ENCODE measurements at regions not wholly inside any gene's neighbourhood (a gene's known extent, or its start where the extent isn't known, plus 50 kb on each side); places are given as distances from the start of the nearest gene placed in this dataset.
A peak's percentile ranks its signal among the peaks of the same experiment; 100 is the strongest.

DNA sequence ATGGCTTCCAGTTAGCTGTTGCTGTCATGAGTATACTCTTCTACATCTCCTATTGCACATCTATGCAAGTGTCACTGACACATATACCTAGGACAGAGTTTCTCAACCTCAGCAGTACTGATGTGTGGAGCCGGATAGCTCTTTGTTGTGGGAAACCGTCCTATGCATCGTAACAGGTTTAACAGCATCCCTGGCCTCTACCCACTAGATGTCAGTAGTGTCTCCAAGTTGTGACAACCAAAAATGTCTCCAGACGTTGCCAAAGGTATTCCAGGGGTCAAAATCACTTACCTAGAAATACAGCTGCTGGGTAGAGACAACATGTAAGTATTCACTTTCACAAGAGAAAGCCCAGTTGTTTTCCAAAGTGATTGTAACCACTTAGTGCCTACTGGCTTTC, 637.6 kb downstream of the RNF144B start:
- H3K9me2 ChIP-seq (replicated peaks; ENCODE audit: control insufficient read depth, low read length): no peaks in the 10 kb centered on the region
- no peak overlapping the region for H3K4me3 ChIP-seq (ENCODE audit: low read length)
- H4K20me1 ChIP-seq (ENCODE audit: control insufficient read depth, insufficient read depth, low read depth, low read length): no peaks in the 10 kb centered on the region
- TF ChIP-seq EZH2phosphoT487 (IDR thresholded peaks at IDR 0.05; ENCODE audit: borderline replicate concordance, low read length): no peak
- TF ChIP-seq, protein P1, sequence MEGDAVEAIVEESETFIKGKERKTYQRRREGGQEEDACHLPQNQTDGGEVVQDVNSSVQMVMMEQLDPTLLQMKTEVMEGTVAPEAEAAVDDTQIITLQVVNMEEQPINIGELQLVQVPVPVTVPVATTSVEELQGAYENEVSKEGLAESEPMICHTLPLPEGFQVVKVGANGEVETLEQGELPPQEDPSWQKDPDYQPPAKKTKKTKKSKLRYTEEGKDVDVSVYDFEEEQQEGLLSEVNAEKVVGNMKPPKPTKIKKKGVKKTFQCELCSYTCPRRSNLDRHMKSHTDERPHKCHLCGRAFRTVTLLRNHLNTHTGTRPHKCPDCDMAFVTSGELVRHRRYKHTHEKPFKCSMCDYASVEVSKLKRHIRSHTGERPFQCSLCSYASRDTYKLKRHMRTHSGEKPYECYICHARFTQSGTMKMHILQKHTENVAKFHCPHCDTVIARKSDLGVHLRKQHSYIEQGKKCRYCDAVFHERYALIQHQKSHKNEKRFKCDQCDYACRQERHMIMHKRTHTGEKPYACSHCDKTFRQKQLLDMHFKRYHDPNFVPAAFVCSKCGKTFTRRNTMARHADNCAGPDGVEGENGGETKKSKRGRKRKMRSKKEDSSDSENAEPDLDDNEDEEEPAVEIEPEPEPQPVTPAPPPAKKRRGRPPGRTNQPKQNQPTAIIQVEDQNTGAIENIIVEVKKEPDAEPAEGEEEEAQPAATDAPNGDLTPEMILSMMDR (IDR thresholded peaks at IDR 0.05; ENCODE audit: low read depth, low read length, poor library complexity, severe bottlenecking): peak; percentile 55
- no peaks in the 10 kb centered on the region for H3F3A ChIP-seq (ENCODE audit: control insufficient read depth, insufficient read depth)
- H3K4me2 ChIP-seq (ENCODE audit: low read length): no peak overlapping the region
- H3K4me1 ChIP-seq (ENCODE audit: control insufficient read depth, low read length): no peaks in the 10 kb centered on the region
- no peaks in the 10 kb centered on the region for H3K79me2 ChIP-seq (ENCODE audit: control insufficient read depth, low read length)
- H3K9me3 ChIP-seq (ENCODE audit: control insufficient read depth, insufficient read depth, low read length): no peaks in the 10 kb centered on the region
- H3K36me3 ChIP-seq (ENCODE audit: control insufficient read depth, low read length): no peaks in the 10 kb centered on the region
- H3K27me3 ChIP-seq (ENCODE audit: control insufficient read depth, low read length): no peaks in the 10 kb centered on the region
- no peak overlapping the region for H3K27ac ChIP-seq (ENCODE audit: low read depth, low read length)

DNA sequence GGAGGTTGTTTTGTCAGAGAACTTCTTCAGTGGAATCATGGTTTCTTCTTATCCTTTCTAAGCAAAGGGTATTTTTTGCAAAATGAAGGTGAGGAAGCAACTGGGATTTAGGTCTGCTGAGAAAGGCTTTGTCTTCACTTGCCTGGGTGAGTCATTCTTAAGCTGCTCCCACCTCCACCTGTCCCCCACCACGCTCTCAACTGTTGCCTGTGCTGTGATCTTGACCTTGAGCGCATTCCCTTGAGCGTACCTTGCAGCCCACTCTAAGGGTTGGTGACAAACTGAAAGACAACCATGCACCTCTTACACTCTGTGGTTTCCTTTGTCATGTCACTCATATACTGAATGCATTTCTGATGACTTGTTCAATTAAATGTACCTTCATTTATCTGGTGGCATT, 641.1 kb downstream of the RNF144B start:
- Histone ChIP-seq H3K4me3 (ENCODE audit: low read length) (no peak overlapping the region), H4K20me1 (ENCODE audit: control insufficient read depth, insufficient read depth, low read depth, low read length) (no peaks in the 10 kb centered on the region)

DNA sequence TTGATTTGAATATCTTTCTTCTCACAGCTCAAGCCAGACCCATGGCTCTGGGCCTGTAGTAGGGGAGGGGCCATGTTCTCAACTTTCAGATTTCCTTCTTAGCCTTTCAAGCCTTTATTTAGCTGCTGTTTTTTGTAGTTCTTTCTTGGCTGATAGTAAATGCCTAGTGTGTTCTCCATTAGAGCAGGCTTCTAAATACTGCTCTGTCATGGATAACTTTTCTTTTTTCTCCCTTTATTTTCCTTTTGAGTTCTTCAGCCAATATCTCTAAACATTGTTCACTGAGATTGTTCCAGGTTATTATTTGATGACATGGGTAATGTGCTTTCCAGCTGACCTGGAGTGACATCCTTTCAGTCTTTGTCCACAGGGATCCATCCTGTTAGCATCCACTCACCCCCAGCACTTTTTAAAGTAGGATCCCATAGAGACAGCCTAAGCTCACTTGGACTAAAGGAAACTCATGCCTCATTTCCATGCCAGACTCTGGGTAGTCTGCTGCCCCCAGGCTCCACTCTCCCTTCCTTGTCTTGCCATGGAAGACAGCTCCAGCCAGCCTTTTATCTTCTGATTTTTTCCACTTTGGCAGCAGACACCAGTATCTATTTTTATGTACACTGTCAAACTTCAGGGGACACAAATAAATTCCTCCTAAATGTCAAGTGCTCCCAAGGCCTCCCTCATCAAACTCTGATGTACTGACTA, 645.6 kb downstream of the RNF144B start:
- Histone ChIP-seq H3K79me2 (ENCODE audit: control insufficient read depth, low read length) (no peaks in the 10 kb centered on the region), H3K27me3 (ENCODE audit: control insufficient read depth, low read length) (no peaks in the 10 kb centered on the region), H3K9me2 (replicated peaks; ENCODE audit: control insufficient read depth, low read length) (no peaks in the 10 kb centered on the region), H3K4me2 (ENCODE audit: low read length) (no peak overlapping the region), H3F3A (ENCODE audit: control insufficient read depth, insufficient read depth) (no peaks in the 10 kb centered on the region), H3K27ac (ENCODE audit: low read depth, low read length) (no peak overlapping the region), H3K36me3 (ENCODE audit: control insufficient read depth, low read length) (no peaks in the 10 kb centered on the region), H3K9me3 (ENCODE audit: control insufficient read depth, insufficient read depth, low read length) (no peaks in the 10 kb centered on the region), H3K4me1 (ENCODE audit: control insufficient read depth, low read length) (no peaks in the 10 kb centered on the region), H3K4me3 (ENCODE audit: low read length) (no peak overlapping the region), H4K20me1 (ENCODE audit: control insufficient read depth, insufficient read depth, low read depth, low read length) (no peaks in the 10 kb centered on the region)
- no peak for TF ChIP-seq EZH2phosphoT487 (IDR thresholded peaks at IDR 0.05; ENCODE audit: borderline replicate concordance, low read length)
- TF ChIP-seq, protein P1 (IDR thresholded peaks at IDR 0.05; ENCODE audit: low read depth, low read length, poor library complexity, severe bottlenecking): no peak

More for the DNA sequence above, 641.1 kb downstream of the RNF144B start:
- H3K79me2 ChIP-seq (ENCODE audit: control insufficient read depth, low read length): no peaks in the 10 kb centered on the region
- no peak overlapping the region for H3K27ac ChIP-seq (ENCODE audit: low read depth, low read length)
- no peak overlapping the region for H3K4me2 ChIP-seq (ENCODE audit: low read length)
- H3K9me2 ChIP-seq (replicated peaks; ENCODE audit: control insufficient read depth, low read length): no peaks in the 10 kb centered on the region
- H3K9me3 ChIP-seq (ENCODE audit: control insufficient read depth, insufficient read depth, low read length): no peaks in the 10 kb centered on the region
- H3K4me1 ChIP-seq (ENCODE audit: control insufficient read depth, low read length): no peaks in the 10 kb centered on the region
- TF ChIP-seq, protein P1 (IDR thresholded peaks at IDR 0.05; ENCODE audit: low read depth, low read length, poor library complexity, severe bottlenecking): no peak
- TF ChIP-seq EZH2phosphoT487 (IDR thresholded peaks at IDR 0.05; ENCODE audit: borderline replicate concordance, low read length): no peak
- H3K36me3 ChIP-seq (ENCODE audit: control insufficient read depth, low read length): no peaks in the 10 kb centered on the region
- no peaks in the 10 kb centered on the region for H3F3A ChIP-seq (ENCODE audit: control insufficient read depth, insufficient read depth)
- no peaks in the 10 kb centered on the region for H3K27me3 ChIP-seq (ENCODE audit: control insufficient read depth, low read length)
